ENCODE measurements at regions not wholly inside any gene's neighbourhood (a gene's known extent, or its start where the extent isn't known, plus 50 kb on each side); places are given as distances from the start of the nearest gene placed in this dataset.

GRCh38 chr13:47121092-47121763 is 224.4 kb upstream of the HTR2A start:
- no peak for DNase-seq (ENCODE audit: low read depth, low spot score)

- no peak for DNase-seq (ENCODE audit: low read depth, low spot score)
Measured at GRCh38 chr13:47120282-47120681, 223.4 kb upstream of the HTR2A start.

DNA sequence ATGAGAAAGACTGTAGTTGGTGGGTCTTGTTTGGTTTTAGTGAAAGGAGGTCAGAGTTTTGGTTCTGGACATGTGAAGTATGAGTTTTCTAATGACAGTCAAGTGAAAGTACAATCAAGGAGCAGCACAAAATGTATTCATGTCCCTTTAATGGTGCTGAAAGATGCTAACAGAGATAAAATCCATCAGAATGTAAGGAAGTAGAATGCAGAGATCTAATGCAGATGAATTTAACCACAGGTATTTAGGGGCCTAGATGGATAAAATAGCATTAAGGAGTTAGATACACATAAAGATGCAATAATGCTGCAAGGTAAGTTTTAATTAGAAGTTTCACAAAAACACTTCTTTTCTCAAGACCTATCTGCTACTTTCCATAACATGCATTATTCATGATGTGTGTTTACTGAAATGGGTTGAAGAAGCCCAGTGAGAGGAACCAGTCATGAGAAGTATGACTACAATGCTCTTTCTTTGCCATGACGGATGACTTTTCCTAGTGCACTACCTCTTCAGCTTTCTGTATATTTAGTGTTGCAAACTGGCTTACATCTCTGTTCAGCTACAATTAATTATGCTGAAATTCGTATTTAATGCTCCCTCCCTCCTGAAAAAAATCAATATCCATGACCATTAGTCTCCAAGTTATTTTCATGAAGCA is 222.9 kb upstream of the HTR2A start:
- no peak for DNase-seq (ENCODE audit: low read depth, low spot score)

- no peak for DNase-seq (ENCODE audit: low read depth, low spot score)
Measured at GRCh38 chr13:47117268-47117667, 220.4 kb upstream of the HTR2A start.

GRCh38 chr13:47114030-47114429 is 217.2 kb upstream of the HTR2A start:
- DNase-seq (ENCODE audit: low read depth, low spot score): no peak

DNA sequence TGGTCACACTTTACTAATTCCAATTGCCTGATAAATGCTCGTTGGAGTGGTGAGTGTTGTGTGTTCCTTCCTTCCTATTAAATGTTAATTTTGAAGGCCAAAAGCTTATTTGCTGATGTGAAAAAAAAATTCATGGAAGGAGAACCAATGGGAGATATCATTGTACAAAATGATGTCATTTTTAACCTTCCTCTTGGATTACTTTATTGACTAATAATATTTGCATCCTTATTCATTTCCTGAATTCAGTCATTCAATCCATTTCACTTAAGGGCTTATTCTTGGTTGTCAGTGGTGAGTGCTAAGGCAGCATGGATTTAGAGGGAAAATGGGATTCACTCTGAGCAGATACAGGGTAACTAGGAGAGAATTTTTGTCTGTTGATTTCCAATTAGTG is 216.0 kb upstream of the HTR2A start:
- no peak for DNase-seq (ENCODE audit: low read depth, low spot score)

DNA sequence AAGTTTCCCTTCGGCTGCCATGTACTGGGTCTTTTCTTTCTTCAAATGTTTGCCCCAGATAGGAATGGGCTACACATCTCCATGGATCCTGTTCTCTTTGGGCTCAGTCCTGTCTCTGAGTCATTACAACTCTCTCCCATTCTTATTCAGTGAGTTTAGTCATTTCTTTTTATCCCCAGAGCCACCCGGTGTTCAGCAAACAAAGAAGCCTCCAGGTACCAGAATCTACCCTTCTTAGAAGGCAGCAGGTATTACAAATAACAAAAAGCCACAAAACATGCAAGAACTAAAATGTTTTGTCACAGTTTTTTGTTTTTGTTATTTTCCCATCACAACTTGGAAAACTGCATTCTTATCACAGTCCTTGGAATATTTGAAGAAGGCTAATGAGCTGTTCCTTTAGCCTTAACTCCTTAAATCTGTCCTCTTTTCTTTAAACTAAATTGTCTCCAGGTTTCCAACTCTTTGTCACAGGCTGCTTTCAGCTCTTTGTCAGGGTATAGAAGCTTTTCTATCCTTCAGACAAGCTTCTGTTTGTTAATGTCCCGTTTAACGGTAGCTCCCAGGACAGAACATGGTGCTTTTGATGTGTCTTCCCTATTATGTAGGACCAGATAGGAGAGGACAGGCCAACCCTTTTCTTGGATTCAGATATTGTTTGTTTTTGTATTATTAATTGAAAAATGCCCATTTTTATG is 215.5 kb upstream of the HTR2A start:
- peak; percentile 73 for DNase-seq (ENCODE audit: low read depth, low spot score)

- DNase-seq (ENCODE audit: low read depth, low spot score): no peak
Measured at GRCh38 chr13:47111499-47111898, 214.6 kb upstream of the HTR2A start.

DNA sequence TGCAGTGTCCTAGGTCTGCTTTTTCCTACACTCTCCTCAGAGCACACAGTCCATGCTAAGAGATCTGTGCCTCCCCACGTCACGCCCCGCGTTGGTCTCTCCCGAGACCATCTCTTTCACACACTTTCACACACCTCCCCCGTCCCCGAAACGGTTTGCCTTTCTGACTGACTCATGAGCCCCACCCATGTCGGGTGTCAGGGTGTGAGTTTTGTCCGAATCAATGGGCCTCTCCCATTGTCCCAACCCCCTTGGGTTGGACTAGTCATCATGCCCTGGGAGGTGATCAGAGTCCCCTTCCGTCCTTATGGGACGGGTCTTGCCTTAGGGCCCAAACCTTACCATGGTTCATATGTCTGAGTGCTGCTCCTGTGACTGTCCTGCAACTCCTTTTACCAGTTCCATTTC is 214.0 kb upstream of the HTR2A start:
- no peak for DNase-seq (ENCODE audit: low read depth, low spot score)

DNA sequence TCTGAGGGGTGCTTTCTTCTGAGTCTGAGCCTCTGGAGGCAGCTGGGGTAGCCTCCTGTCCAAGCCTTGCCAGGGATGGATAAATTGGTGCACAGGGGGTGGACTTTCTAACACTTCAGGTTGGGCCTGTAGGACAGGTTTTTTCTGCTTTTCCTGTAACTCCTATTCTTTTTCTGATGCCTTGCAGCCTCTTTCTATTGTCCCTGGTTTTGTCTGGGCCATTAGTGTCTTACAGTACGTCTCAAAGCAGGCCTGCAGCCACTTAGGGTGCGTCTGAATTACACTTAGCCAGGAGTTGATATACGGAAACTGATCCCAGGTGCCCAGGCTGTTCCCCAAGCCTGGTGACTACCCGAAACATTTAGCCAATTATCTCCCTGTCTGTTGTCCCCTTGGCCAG is 213.3 kb upstream of the HTR2A start:
- no peak for DNase-seq (ENCODE audit: low read depth, low spot score)

GRCh38 chr13:47109028-47109427 is 212.2 kb upstream of the HTR2A start:
- DNase-seq (ENCODE audit: low read depth, low spot score): no peak

- no peak for DNase-seq (ENCODE audit: low read depth, low spot score)
Measured at GRCh38 chr13:47100214-47100853, 203.5 kb upstream of the HTR2A start.

DNA sequence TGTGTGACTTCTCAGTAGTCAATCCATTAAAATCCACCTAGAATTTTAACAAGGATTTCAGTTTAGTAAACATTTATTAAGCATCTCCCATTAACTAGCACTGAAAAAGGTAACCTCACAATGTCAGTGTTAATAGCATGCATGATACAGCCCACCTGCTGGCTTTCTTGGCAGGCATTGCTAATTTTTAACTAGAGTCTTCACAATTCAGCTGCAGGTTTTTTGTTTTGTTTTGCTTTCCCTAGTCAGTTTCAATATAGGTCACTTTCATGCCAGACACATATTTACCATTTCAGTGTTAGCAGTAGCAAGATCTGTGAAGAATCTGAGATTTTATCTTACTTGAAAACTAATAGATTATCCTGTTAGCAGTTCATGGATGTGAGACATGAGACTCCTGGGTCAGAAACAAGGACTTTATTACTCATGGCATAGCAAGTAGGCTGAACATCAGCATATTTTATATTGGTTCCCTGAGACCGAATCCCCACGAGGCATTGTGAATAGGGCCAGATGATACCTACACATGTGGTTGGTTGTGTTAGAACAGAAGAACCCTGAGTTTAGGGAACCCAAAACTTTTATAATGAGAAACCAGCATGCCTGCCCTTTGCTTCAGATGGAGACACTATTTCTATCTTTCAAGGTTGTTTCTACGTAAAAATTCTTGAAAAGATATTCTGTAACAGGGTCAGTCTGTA is 198.0 kb upstream of the HTR2A start:
- no peak for DNase-seq (ENCODE audit: low read depth, low spot score)

DNA sequence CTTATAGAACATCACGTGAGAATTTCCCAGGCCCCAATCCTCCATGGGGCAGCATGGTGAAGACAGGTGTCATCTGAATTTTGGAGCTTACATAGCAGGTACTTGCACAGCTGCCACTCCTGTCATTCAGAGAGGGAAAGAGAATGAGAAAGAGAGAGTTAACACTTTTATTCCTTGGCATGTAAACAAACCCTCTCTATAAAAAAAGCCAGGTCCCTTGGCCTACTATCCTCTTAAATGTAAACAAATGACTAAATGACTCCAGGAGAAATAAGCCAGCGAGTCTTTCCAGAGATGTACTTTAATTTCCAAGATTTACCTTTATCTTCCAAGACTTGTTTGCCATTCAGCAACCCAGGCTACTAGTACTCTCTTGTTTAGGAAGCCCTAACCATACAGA is 195.3 kb upstream of the HTR2A start:
- DNase-seq (ENCODE audit: low read depth, low spot score): no peak

GRCh38 chr13:47087841-47088240 is 191.0 kb upstream of the HTR2A start:
- DNase-seq (ENCODE audit: low read depth, low spot score): no peak

- no peak for DNase-seq (ENCODE audit: low read depth, low spot score)
Measured at GRCh38 chr13:47087241-47087640, 190.4 kb upstream of the HTR2A start.

DNA sequence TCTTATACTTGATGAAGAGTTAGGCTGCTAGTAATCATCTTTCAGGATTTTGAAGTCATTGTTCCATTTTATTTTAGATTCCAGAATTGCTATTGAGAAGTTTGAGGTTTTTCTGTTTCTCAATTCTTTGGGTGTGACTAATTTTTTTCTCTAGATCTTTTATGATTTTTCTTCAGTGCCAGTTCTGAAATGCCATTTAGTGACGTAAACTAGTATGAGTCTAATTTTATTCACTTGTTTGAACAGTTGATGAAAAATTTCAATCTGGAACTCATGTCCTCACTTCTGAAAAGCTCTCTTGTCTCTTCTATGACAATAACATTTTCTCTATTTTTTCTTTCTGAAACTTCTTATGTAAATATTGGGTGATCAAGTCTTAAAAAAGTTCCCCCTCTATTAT is 188.5 kb upstream of the HTR2A start:
- no peak for DNase-seq (ENCODE audit: low read depth, low spot score)

GRCh38 chr13:47081850-47082249 is 185.0 kb upstream of the HTR2A start:
- no peak for DNase-seq (ENCODE audit: low read depth, low spot score)

- no peak for DNase-seq (ENCODE audit: low read depth, low spot score)
Measured at GRCh38 chr13:47081246-47081645, 184.4 kb upstream of the HTR2A start.

DNA sequence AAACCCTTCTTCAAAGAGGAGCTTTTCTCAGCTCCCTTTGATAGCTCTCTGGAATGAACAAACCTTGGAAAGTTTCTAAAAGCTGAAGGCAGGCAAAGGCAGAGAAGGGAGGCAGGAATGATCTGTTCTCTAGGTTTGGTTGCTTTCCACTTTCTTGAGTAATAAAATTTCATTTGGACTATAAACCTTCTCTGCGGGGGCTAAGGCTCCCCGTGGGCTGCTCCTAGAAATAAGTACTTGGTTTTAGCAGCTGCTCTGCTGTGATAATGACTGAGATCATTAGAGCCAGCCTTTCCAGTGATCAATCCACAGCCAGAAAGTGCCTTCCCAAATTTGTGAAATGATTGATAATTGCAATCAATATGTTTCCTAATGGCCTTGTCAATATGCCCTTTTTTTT is 183.8 kb upstream of the HTR2A start:
- no peak for DNase-seq (ENCODE audit: low read depth, low spot score)

DNA sequence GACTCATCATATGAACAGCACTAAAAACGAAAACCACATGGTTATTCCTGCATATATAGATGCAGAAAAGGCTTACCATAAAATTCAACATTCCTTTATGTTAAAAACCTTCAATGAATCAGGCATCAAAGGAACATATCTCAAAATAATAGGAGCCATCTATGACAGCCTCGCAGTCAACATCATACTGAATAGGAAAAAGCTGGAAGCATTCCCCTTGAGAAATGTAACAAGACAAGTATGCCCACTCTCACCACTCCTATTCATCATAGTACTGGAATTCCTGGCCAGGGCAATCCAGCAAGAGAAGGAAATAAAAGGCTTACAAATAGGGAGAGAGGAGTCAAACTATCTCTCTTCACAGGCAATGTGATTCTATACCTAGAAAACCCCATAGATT is 179.6 kb upstream of the HTR2A start:
- no peak for DNase-seq (ENCODE audit: low read depth, low spot score)

DNA sequence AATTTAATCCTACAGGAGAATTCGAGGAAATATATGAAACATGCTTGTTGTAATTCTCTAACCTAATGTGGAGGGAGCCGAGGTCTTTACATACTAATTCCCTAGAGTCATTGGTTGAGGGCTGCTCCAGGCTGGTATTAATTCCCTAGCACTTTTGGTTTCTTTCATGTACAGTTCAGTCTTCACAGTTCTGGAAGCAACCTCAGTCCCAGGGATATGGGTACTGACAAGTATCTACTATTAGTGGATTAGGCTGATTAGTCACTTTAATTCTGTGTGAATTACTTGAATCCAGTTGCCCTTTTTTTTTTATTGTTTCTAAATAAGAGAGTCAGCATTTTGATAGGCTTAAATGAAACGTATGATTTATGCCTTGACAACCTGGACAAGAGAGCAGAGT is 172.3 kb upstream of the HTR2A start:
- no peak for DNase-seq (ENCODE audit: low read depth, low spot score)

Measured in iPS DF 19.7 (cell line).